ENCODE measurements at regions not wholly inside any gene's neighbourhood (a gene's known extent, or its start where the extent isn't known, plus 50 kb on each side); places are given as distances from the start of the nearest gene placed in this dataset.

DNA sequence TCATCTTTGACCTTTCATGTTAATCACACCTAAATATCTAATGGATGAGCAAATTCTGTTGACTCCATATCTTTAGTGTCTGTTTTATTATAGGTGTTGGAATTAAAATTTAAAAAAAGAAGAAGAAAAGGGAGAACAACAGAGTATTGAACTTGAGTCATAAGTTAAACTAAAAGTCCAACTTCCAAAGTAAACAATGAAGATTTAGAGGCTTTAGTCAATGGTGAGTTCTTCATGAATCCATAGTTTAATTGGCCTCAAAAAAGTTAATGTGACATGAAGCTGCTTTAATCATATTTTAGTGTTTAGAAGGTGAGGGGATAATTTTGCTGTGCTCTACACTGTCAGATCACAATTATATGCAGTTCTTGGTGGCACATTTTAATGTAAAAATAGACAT lies 288.2 kb upstream of the RORA start:
- H3K14ac ChIP-seq (replicated peaks; ENCODE audit: low read depth, low read length): no peak overlapping the region
- DNase-seq (no peak), ATAC-seq (ENCODE audit: low read depth) (no peak)
- no peak overlapping the region for H2AFZ ChIP-seq (replicated peaks; ENCODE audit: low read length, poor library complexity)
- no peak overlapping the region for H3K4me3 ChIP-seq (ENCODE audit: insufficient read depth, low read depth, low read length)
- H3K27ac ChIP-seq (ENCODE audit: insufficient read depth, low read length): no peak overlapping the region
- no peak overlapping the region for H2BK120ac ChIP-seq (ENCODE audit: low read depth, low read length)
- H3K9me1 ChIP-seq (ENCODE audit: insufficient read depth, low read length): no peaks in the 10 kb centered on the region
- intact Hi-C loops (cut with micrococcal nuclease) (no loop called here), dilution Hi-C loops (cut with HindIII; ENCODE audit: low sequenced_read_pairs, unreplicated experiment) (no loop called here), in situ Hi-C loops (cut with MboI; ENCODE audit: low sequenced_read_pairs) (no loop called here)
- TF ChIP-seq NFE2L2 (IDR thresholded peaks at IDR 0.05; ENCODE audit: low read depth, low read length) (no peak), RAD21 (IDR thresholded peaks at IDR 0.05; ENCODE audit: low read length) (no peak), MAFK (IDR thresholded peaks at IDR 0.05; ENCODE audit: low read depth, low read length) (no peak), CEBPB (IDR thresholded peaks at IDR 0.05; ENCODE audit: low read depth, low read length) (no peak), RFX5 (IDR thresholded peaks at IDR 0.05; ENCODE audit: low read depth, low read length) (no peak), BHLHE40 (IDR thresholded peaks at IDR 0.05; ENCODE audit: low read depth, low read length) (no peak), FOS (IDR thresholded peaks at IDR 0.05; ENCODE audit: low read depth, low read length) (no peak), CHD1 (IDR thresholded peaks at IDR 0.05; ENCODE audit: low read depth, low read length) (no peak)
- TF ChIP-seq, protein P1, sequence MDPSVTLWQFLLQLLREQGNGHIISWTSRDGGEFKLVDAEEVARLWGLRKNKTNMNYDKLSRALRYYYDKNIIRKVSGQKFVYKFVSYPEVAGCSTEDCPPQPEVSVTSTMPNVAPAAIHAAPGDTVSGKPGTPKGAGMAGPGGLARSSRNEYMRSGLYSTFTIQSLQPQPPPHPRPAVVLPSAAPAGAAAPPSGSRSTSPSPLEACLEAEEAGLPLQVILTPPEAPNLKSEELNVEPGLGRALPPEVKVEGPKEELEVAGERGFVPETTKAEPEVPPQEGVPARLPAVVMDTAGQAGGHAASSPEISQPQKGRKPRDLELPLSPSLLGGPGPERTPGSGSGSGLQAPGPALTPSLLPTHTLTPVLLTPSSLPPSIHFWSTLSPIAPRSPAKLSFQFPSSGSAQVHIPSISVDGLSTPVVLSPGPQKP (IDR thresholded peaks at IDR 0.05; ENCODE audit: borderline replicate concordance, low read depth, low read length): no peak
- TF ChIP-seq, protein P2, sequence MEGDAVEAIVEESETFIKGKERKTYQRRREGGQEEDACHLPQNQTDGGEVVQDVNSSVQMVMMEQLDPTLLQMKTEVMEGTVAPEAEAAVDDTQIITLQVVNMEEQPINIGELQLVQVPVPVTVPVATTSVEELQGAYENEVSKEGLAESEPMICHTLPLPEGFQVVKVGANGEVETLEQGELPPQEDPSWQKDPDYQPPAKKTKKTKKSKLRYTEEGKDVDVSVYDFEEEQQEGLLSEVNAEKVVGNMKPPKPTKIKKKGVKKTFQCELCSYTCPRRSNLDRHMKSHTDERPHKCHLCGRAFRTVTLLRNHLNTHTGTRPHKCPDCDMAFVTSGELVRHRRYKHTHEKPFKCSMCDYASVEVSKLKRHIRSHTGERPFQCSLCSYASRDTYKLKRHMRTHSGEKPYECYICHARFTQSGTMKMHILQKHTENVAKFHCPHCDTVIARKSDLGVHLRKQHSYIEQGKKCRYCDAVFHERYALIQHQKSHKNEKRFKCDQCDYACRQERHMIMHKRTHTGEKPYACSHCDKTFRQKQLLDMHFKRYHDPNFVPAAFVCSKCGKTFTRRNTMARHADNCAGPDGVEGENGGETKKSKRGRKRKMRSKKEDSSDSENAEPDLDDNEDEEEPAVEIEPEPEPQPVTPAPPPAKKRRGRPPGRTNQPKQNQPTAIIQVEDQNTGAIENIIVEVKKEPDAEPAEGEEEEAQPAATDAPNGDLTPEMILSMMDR (conservative IDR thresholded peaks at IDR 0.05; ENCODE audit: low read depth, low read length): no peak
- no peak overlapping the region for H3K23ac ChIP-seq (ENCODE audit: low read depth, low read length)
- no peak overlapping the region for H4K5ac ChIP-seq (ENCODE audit: low read depth, low read length)
- no peak overlapping the region for H2BK20ac ChIP-seq (ENCODE audit: low read depth, low read length)
- POLR2A ChIA-PET (ENCODE audit: unreplicated experiment): no interaction called here
- H2AK5ac ChIP-seq (ENCODE audit: low read depth, low read length): no peak overlapping the region
- H3K27me3 ChIP-seq (ENCODE audit: control insufficient read depth, insufficient read depth, low read length): no peaks in the 10 kb centered on the region
- no peak overlapping the region for H4K8ac ChIP-seq (ENCODE audit: low read depth in 2 of 2, low read length in 2 of 2)
- no peak overlapping the region for H3K56ac ChIP-seq (ENCODE audit: extremely low read depth, insufficient read depth, low read length)
- no peak overlapping the region for H3K9ac ChIP-seq (ENCODE audit: low read depth, low read length)
- no peak overlapping the region for H3K4ac ChIP-seq (ENCODE audit: low read depth, low read length)
- BruUV-seq (replicated peaks): no TSS peak
- CTCF ChIA-PET: no interaction called here
- H3K36me3 ChIP-seq (ENCODE audit: control insufficient read depth, insufficient read depth, low read length): no peaks in the 10 kb centered on the region
- H4K91ac ChIP-seq (ENCODE audit: insufficient read depth, low read depth, low read length): no peak overlapping the region
- no peak overlapping the region for H2BK5ac ChIP-seq (ENCODE audit: low read depth, low read length, poor library complexity, severe bottlenecking)
- H3K9me3 ChIP-seq (ENCODE audit: control insufficient read depth, insufficient read depth, low read length): no peaks in the 10 kb centered on the region
- H2AK9ac ChIP-seq (replicated peaks; ENCODE audit: low read depth, low read length, poor library complexity): no peak overlapping the region
- no peak overlapping the region for H3K4me2 ChIP-seq (ENCODE audit: low read depth, low read length)
- H3K79me1 ChIP-seq (ENCODE audit: low read depth in 1 of 2, low read length in 2 of 2): no peaks in the 10 kb centered on the region
- H4K20me1 ChIP-seq (ENCODE audit: insufficient read depth, low read length): no peaks in the 10 kb centered on the region
- H3K18ac ChIP-seq (ENCODE audit: low read depth, low read length): no peak overlapping the region
- H3K4me1 ChIP-seq (ENCODE audit: control insufficient read depth, insufficient read depth, low read length): no peaks in the 10 kb centered on the region
- no peak overlapping the region for H2BK15ac ChIP-seq (ENCODE audit: low read depth, low read length)
